ENCODE measurements at regions not wholly inside any gene's neighbourhood (a gene's known extent, or its start where the extent isn't known, plus 50 kb on each side); places are given as distances from the start of the nearest gene placed in this dataset.
A peak's percentile ranks its signal among the peaks of the same experiment; 100 is the strongest.

DNA sequence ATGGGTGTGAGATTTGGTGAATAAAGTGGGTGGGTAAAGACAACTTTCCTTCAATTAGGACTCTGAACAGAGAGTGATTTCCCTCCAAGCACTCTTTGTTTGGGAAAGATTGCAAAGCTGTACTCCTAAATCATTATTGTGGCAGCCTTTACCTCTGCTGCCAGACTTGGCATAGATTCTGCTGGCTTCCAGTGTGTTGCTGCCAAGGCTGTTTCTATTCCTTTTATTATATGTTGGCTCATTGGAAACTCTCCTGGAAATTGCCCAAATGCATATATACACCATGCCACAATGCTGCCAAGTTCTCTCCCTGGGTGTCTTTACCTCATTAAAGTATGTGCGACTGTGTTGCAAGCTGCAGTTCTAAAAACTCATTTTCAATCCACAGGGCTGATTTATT, 668.0 kb downstream of the MRPL39 start:
- intact Hi-C loops (cut with DNase I): no loop called here
- WGBS: 76% methylated on average over 1 of the region's 1 CpG
- Histone ChIP-seq H3K4me1 (ENCODE audit: control insufficient read depth, insufficient read depth, low read length) (no peaks in the 10 kb centered on the region), H3K9me3 (ENCODE audit: control insufficient read depth, low read length) (no peaks in the 10 kb centered on the region), H3K4me3 (ENCODE audit: low read length) (no peak overlapping the region), H3K27me3 (ENCODE audit: control insufficient read depth, insufficient read depth) (no peaks in the 10 kb centered on the region), H3K27ac (ENCODE audit: low read length) (no peak overlapping the region)
- DNase-seq (no peak), ATAC-seq (no peak)

DNA sequence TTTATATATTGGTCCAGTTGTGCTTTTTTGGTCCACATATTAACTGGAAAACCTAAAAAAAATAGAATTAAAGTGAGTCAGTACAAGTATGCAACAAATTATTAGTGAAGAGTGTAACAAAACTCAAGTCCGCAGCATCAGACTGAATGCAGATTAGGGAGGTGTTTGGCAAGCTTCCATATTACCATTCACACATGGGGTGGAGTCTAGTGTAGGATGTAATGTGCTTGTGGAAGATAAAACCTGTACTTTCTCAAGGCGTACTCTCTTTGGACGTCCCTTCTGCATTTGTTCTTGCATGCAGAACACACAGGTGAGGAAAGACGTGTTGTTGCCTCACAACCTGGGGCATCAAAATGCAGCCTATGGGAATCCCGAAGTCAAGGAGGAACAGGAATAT, 668.7 kb downstream of the MRPL39 start:
- no peaks in the 10 kb centered on the region for H3K4me1 ChIP-seq (ENCODE audit: control insufficient read depth, insufficient read depth, low read length)
- DNase-seq (no peak), ATAC-seq (no peak)
- intact Hi-C loops (cut with DNase I): no loop called here
- H3K9me3 ChIP-seq (ENCODE audit: control insufficient read depth, low read length): no peaks in the 10 kb centered on the region
- H3K27ac ChIP-seq (ENCODE audit: low read length): no peak overlapping the region
- H3K4me3 ChIP-seq (ENCODE audit: low read length): no peak overlapping the region
- no peaks in the 10 kb centered on the region for H3K27me3 ChIP-seq (ENCODE audit: control insufficient read depth, insufficient read depth)
- 53% methylated on average over 5 of the region's 5 CpGs for WGBS

GRCh38 chr21:24935991-24936390, 671.3 kb downstream of the MRPL39 start:
- intact Hi-C loops (cut with DNase I): no loop called here
- no peak overlapping the region for H3K4me3 ChIP-seq (ENCODE audit: low read length)
- 65% methylated on average over 2 of the region's 2 CpGs for WGBS
- no peaks in the 10 kb centered on the region for H3K4me1 ChIP-seq (ENCODE audit: control insufficient read depth, insufficient read depth, low read length)
- ATAC-seq: no peak
- no peak for DNase-seq
- H3K9me3 ChIP-seq (ENCODE audit: control insufficient read depth, low read length): no peaks in the 10 kb centered on the region
- no peaks in the 10 kb centered on the region for H3K27me3 ChIP-seq (ENCODE audit: control insufficient read depth, insufficient read depth)
- no peak overlapping the region for H3K27ac ChIP-seq (ENCODE audit: low read length)

- H3K4me3 ChIP-seq (ENCODE audit: low read length): no peak overlapping the region
- no peak for DNase-seq
- 35% methylated on average over 1 of the region's 1 CpG for WGBS
- no peaks in the 10 kb centered on the region for H3K27me3 ChIP-seq (ENCODE audit: control insufficient read depth, insufficient read depth)
- no peak overlapping the region for H3K27ac ChIP-seq (ENCODE audit: low read length)
- H3K9me3 ChIP-seq (ENCODE audit: control insufficient read depth, low read length): no peaks in the 10 kb centered on the region
- no peaks in the 10 kb centered on the region for H3K4me1 ChIP-seq (ENCODE audit: control insufficient read depth, insufficient read depth, low read length)
- no peak for ATAC-seq
- intact Hi-C loops (cut with DNase I): no loop called here
These were observed 696.7 kb downstream of the MRPL39 start for GRCh38 chr21:24910591-24910990.

- Histone ChIP-seq H3K27me3 (ENCODE audit: control insufficient read depth, insufficient read depth) (no peaks in the 10 kb centered on the region), H3K27ac (ENCODE audit: low read length) (no peak overlapping the region), H3K9me3 (ENCODE audit: control insufficient read depth, low read length) (no peaks in the 10 kb centered on the region), H3K4me1 (ENCODE audit: control insufficient read depth, insufficient read depth, low read length) (no peaks in the 10 kb centered on the region), H3K4me3 (ENCODE audit: low read length) (no peak overlapping the region)
- peak in 1 of 2 donors; percentile 45 for ATAC-seq
- 36% methylated on average over 1 of the region's 1 CpG for WGBS
- intact Hi-C loops (cut with DNase I): no loop called here
- DNase-seq: no peak
These were observed 703.2 kb downstream of the MRPL39 start for GRCh38 chr21:24903994-24904635.

- Histone ChIP-seq H3K27me3 (ENCODE audit: control insufficient read depth, insufficient read depth) (no peaks in the 10 kb centered on the region), H3K4me3 (ENCODE audit: low read length) (no peak overlapping the region), H3K27ac (ENCODE audit: low read length) (no peak overlapping the region), H3K9me3 (ENCODE audit: control insufficient read depth, low read length) (no peaks in the 10 kb centered on the region), H3K4me1 (ENCODE audit: control insufficient read depth, insufficient read depth, low read length) (no peaks in the 10 kb centered on the region)
- WGBS: 76% methylated on average over 2 of the region's 2 CpGs
- no peak for ATAC-seq
- no peak for DNase-seq
- intact Hi-C loops (cut with DNase I): loop anchor here (5.0 to 10.0 kb wide), 3 partner anchors 413 to 486 kb away; no protein-coding TSS in a partner anchor
These were observed 708.1 kb downstream of the MRPL39 start for GRCh38 chr21:24899138-24899537.

DNA sequence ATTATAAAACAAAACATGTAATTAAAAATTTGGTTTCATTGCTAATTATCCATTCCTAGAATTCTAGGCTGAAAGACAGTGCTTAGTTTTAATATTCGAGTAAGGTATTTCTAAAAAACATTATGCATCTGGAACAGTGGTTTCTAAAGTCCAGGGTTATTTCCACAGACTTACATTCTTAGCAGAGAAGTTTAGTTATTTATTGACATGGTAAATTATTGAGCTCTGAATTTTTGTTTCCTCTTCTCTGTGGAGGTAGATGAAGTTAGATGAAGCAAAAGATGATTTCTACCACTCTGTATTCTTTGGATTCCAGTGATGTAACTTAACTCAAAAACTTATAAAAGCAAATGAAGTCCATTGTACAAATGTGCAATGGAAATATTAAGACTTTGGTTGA, 709.4 kb downstream of the MRPL39 start:
- ATAC-seq (no peak), DNase-seq (no peak)
- Histone ChIP-seq H3K27me3 (ENCODE audit: control insufficient read depth, insufficient read depth) (no peaks in the 10 kb centered on the region), H3K4me1 (ENCODE audit: control insufficient read depth, insufficient read depth, low read length) (no peaks in the 10 kb centered on the region), H3K27ac (ENCODE audit: low read length) (no peak overlapping the region), H3K4me3 (ENCODE audit: low read length) (no peak overlapping the region), H3K9me3 (ENCODE audit: control insufficient read depth, low read length) (no peaks in the 10 kb centered on the region)
- WGBS: 81% methylated on average over 1 of the region's 1 CpG
- intact Hi-C loops (cut with DNase I): loop anchor here (5.0 to 10.0 kb wide), 3 partner anchors 414 to 487 kb away; no protein-coding TSS in a partner anchor

GRCh38 chr21:24896735-24897124, 710.6 kb downstream of the MRPL39 start:
- DNase-seq: no peak
- H3K4me1 ChIP-seq (ENCODE audit: control insufficient read depth, insufficient read depth, low read length): no peaks in the 10 kb centered on the region
- no peaks in the 10 kb centered on the region for H3K9me3 ChIP-seq (ENCODE audit: control insufficient read depth, low read length)
- no peak overlapping the region for H3K4me3 ChIP-seq (ENCODE audit: low read length)
- ATAC-seq: no peak
- intact Hi-C loops (cut with DNase I): loop anchor here (5.0 to 10.0 kb wide), 3 partner anchors 416 to 488 kb away; no protein-coding TSS in a partner anchor
- H3K27ac ChIP-seq (ENCODE audit: low read length): no peak overlapping the region
- H3K27me3 ChIP-seq (ENCODE audit: control insufficient read depth, insufficient read depth): no peaks in the 10 kb centered on the region

DNA sequence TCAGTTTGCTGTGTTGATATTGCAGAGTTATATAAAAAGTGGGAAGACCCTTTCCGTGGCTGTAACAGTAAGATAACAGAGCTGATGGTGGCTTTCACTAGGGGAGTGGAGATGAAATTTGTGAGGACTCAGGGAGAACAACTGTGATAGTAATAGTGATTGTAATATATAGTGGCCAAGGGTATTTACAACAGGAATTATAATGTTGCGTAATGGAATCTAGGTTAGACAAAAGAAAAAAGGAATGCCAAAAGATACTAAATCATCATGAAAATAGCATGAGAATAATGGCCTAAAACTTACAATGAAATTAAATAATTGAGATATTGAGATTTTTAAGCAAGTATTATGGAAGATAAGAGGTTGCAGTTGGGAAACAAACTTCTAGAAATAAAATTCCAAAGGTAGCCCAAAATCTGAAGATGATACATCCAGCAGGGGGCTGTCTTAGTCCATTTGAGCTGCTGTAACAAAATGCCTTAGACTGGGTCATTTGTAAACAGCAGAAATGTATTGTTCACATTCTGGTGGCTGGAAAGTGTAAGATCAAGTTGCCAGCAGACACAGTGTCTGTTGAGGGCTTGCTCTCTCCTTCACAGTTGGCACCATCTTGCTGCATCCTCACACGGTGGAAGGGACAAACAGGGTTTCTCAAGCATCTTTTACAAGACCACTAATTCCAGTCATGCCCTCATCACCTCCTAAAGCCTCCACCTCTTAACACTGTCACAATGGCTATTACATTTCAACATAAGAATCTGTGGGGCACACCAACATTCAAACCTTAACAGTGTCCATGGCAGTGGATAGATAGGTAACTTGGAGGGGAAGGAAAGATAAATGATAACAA, 711.2 kb downstream of the MRPL39 start:
- no peak for DNase-seq
- H3K4me1 ChIP-seq (ENCODE audit: control insufficient read depth, insufficient read depth, low read length): no peaks in the 10 kb centered on the region
- intact Hi-C loops (cut with DNase I): loop anchor here (5.0 to 10.0 kb wide), 3 partner anchors 416 to 489 kb away; no protein-coding TSS in a partner anchor
- 67% methylated on average over 3 of the region's 3 CpGs for WGBS
- no peak overlapping the region for H3K4me3 ChIP-seq (ENCODE audit: low read length)
- no peak for ATAC-seq
- no peak overlapping the region for H3K27ac ChIP-seq (ENCODE audit: low read length)
- no peaks in the 10 kb centered on the region for H3K27me3 ChIP-seq (ENCODE audit: control insufficient read depth, insufficient read depth)
- no peaks in the 10 kb centered on the region for H3K9me3 ChIP-seq (ENCODE audit: control insufficient read depth, low read length)

GRCh38 chr21:24894324-24894723, 713.0 kb downstream of the MRPL39 start:
- WGBS: 90% methylated on average over 1 of the region's 1 CpG
- H3K4me3 ChIP-seq (ENCODE audit: low read length): no peak overlapping the region
- no peaks in the 10 kb centered on the region for H3K27me3 ChIP-seq (ENCODE audit: control insufficient read depth, insufficient read depth)
- ATAC-seq (no peak), DNase-seq (no peak)
- H3K4me1 ChIP-seq (ENCODE audit: control insufficient read depth, insufficient read depth, low read length): no peaks in the 10 kb centered on the region
- no peaks in the 10 kb centered on the region for H3K9me3 ChIP-seq (ENCODE audit: control insufficient read depth, low read length)
- intact Hi-C loops (cut with DNase I): loop anchor here in 3 of 4 donors (10.0 kb wide), 2 partner anchors 420 to 490 kb away; no protein-coding TSS in a partner anchor
- H3K27ac ChIP-seq (ENCODE audit: low read length): no peak overlapping the region

DNA sequence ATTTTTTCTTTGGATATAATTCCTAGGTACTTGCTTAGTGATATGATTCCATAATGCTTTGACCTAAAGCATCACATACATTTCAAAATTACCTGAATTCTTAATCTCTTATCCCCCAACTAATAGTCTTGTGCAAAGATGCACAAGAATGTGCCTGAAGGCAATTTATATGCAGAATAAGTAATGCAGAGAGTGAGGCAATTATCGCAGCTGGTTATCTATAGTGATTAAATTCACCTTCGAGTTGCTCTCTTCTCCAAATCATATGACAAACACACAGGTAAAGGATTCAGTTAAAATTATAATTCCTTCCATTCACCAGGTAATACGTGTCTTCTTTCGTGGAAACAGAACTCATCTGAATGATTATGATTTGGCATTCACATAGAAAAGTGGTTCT, 717.3 kb downstream of the MRPL39 start:
- intact Hi-C loops (cut with DNase I): loop anchor here in 3 of 4 donors (10.0 kb wide), 2 partner anchors 425 to 495 kb away; no protein-coding TSS in a partner anchor
- 80% methylated on average over 4 of the region's 4 CpGs for WGBS
- DNase-seq (no peak), ATAC-seq (no peak)
- Histone ChIP-seq H3K4me1 (ENCODE audit: control insufficient read depth, insufficient read depth, low read length) (no peaks in the 10 kb centered on the region), H3K9me3 (ENCODE audit: control insufficient read depth, low read length) (no peaks in the 10 kb centered on the region), H3K4me3 (ENCODE audit: low read length) (no peak overlapping the region), H3K27me3 (ENCODE audit: control insufficient read depth, insufficient read depth) (no peaks in the 10 kb centered on the region), H3K27ac (ENCODE audit: low read length) (no peak overlapping the region)
